GM18868 (cell line): ENCODE measurements at regions not wholly inside any gene's neighbourhood (a gene's known extent, or its start where the extent isn't known, plus 50 kb on each side); places are given as distances from the start of the nearest gene placed in this dataset.
"Not testable (repeated sequence)": the region's sequence is repeated elsewhere in the genome, so short reads cannot be mapped to it uniquely, and the experiment has no call there.

Experiments
- ATAC-seq: cut with Tn5 transposase; IDR thresholded peaks from one replicate; pipeline ENCODE4 v1.9.1; 2021; ENCODE audit warnings: mild to moderate bottlenecking, moderate library complexity; ENCODE audit not compliant: unreplicated experiment

GRCh38 chr4:84147831-84148230 is 351.3 kb downstream of the NKX6-1 start:
- no peak for ATAC-seq

DNA sequence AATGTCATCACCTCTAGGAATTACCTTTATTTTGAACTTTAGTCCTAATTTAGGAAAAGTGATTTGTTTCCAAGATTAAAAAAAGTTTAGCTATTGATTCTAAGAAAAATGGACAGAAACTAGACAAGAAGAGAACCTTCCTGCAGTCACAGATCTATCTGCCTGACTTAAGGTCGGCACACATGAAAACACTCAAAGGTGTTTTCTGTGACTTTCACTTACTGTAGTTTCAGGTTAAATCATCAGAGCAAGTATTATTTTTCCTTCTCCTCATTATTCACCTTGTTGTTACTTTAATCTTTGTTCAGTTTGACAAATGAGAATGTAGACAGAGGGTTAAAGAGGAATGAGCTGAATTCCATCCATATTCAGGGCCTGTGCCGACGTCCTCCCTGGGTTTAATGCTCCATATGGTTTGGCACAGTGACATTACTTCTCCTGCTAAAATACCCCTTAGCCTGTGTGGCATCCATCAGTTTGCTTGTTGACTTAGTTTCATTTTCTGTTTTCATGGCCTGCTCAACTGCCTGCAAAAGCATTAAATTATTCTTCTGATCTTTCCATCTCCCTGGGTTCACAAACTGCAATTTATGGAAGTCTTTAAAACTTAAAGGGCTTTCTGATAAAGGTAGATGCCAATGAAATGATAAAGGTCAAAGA is 352.7 kb downstream of the NKX6-1 start:
- peak; percentile 92 for ATAC-seq

GRCh38 chr4:84145176-84145575 is 353.9 kb downstream of the NKX6-1 start:
- no peak for ATAC-seq

DNA sequence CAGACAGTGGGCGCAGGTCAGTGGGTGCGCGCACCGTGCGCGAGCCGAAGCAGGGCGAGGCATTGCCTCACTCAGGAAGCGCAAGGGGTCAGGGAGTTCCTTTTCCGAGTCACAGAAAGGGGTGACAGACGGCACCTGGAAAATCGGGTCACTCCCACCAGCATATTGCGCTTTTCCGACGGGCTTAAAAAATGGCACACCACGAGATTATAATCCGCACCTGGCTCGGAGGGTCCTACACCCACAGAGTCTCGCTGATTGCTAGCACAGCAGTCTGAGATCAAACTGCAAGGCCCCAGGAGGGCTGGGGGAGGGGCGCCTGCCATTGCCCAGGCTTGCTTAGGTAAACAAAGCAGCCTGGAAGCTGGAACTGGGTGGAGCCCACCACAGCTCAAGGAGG is 372.2 kb downstream of the NKX6-1 start:
- not testable (repeated sequence) for ATAC-seq

- no peak for ATAC-seq
Observed at GRCh38 chr4:84126061-84126787, 372.9 kb downstream of the NKX6-1 start.

DNA sequence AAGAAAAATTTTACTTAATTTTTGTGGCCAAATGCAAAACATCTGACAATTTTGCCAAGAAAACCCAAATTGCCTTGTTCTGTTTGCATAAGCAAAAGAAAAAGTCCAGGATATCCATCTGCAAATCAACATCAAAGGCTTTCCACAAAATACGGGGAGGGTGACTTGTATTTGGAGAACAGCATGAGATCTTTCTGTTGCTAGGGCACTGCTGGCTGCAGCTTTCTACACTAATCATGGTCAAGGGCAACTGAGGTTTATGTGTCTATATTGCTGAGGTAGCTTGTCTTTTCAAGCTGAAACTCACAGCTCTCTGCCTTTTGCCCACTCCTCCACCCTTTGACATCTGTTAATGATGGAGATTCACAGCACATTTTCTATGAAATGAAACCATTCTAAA is 389.1 kb downstream of the NKX6-1 start:
- no peak for ATAC-seq

GRCh38 chr4:84101653-84102625 is 397.2 kb downstream of the NKX6-1 start:
- ATAC-seq, result not testable (repeated sequence)

- no peak for ATAC-seq
Observed at GRCh38 chr4:84100071-84100470, 399.0 kb downstream of the NKX6-1 start.

- ATAC-seq, result no peak
Observed at GRCh38 chr4:84099599-84099998, 399.5 kb downstream of the NKX6-1 start.

DNA sequence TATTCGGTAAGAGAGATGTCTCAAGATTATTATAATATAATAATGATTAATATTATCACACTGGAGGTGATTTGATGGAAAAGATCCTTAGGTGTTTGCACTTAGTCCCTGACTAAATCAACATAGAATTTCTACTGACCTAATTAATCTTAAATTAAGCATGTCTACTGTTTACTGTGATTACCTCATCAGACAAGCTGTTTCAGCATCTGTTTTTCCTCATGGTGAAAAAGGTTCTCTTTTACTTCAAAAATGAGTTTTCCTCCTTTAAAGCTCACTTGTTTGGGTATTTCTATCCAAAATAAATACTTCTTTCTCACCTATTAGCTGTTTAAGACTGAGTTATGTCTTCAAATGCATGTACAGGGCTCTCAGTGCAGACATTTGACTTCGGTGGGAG is 407.8 kb downstream of the NKX6-1 start:
- ATAC-seq, result no peak

GRCh38 chr4:84089652-84090437 is 409.2 kb downstream of the NKX6-1 start:
- no peak for ATAC-seq

GRCh38 chr4:84085986-84086385 is 413.1 kb downstream of the NKX6-1 start:
- no peak for ATAC-seq

GRCh38 chr4:84070289-84070688 is 428.8 kb downstream of the NKX6-1 start:
- ATAC-seq, result no peak

DNA sequence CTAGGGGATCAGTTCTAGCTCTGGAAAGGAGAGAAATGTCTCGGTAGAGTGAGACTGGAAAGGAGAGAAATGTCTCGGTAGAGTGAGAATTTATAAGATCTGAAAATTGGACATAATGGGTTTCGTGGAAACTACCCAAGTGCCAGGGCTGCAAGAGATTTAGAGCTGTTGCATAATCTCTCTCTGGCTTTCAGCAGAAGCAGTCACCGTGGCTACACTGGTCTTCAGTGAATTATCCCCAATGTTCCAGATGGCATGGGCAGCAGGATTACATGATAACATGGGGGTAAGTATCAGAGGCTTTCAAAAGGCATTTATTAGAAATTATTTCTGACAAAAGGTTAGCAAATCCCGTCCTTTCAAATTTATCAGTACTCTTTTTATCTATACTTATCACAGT is 435.5 kb downstream of the NKX6-1 start:
- no peak for ATAC-seq

GRCh38 chr4:84058201-84058600 is 440.9 kb downstream of the NKX6-1 start:
- no peak for ATAC-seq

GRCh38 chr4:84051639-84052038 is 447.5 kb downstream of the NKX6-1 start:
- ATAC-seq, result no peak

GRCh38 chr4:84051089-84051488 is 448.0 kb downstream of the NKX6-1 start:
- no peak for ATAC-seq

DNA sequence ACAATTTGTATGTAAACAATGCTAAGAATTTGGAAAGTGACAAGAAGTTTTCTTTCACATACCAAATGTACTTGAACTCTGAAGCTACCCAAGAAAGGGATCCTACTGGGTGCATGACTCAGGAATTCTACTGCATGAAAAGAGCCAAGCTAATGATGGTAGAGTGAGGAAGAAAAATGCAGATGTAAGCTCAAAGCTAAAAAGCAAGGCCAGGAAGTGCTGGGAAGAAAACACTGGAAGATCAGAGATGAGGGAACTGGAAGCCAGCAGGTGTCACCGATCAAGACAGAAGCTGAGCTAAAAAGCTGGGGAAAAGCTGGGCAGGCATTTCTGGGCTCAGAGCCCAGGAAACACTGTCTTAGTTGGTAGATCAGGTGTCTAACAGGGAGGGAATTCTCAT is 449.1 kb downstream of the NKX6-1 start:
- no peak for ATAC-seq

DNA sequence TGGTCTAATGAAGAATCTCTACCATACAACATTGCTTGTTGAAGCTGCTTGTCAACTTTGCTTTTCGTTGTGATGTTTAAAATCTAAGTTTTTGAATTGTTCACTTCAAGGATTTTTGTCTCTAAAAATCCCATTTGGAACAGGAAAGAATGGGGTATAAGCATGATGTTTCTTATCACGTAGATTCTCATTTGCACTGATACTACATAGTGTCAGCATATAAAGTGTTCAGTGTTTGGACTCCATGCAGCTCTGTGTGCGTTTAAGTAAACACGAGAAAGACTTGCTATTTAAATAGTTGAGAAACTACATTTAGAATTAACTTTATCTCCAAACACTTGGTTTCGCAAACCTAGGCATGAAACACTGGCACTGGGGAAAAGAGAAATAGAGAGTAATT is 452.5 kb downstream of the NKX6-1 start:
- ATAC-seq, result no peak

DNA sequence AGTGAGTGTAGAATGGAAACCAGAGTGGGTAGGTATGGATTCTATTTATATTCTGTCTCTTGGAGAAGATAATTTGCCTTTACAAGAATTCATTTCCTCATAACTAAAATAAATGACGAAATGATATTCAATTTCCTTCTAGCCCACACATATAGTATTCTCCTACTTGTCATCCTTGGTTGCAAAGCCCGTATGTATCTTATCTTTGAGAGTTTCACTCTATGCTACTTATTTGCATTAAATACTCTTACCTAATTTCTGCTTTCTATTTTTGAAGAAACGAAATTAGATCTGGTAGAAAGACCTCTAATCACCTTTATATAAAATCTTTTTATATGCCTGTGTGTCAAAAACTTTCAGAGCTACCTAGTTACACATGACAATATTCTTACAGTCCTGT is 457.7 kb downstream of the NKX6-1 start:
- ATAC-seq, result no peak

- no peak for ATAC-seq
Observed at GRCh38 chr4:84035568-84035967, 463.5 kb downstream of the NKX6-1 start.
